PC-9 (cell line): ENCODE measurements at regions not wholly inside any gene's neighbourhood (a gene's known extent, or its start where the extent isn't known, plus 50 kb on each side); places are given as distances from the start of the nearest gene placed in this dataset.

Source experiments
- BruUV-seq: library from RNA; stranded (reverse); fragments of 400-500 nt; replicated peaks from 2 replicates; lab custom pipeline; 2021; lab: Mats Ljungman, UMichigan
- CTCF ChIA-PET: fragments of 300-600 bp; sonication (Branson Sonifier 250); formaldehyde crosslinking; loops from one replicate; lab custom pipeline; 2022; ENCODE audit warnings: antibody characterized with exemption; lab: Charles Lee
- POLR2A ChIA-PET: fragments of 300-600 bp; sonication (Branson Sonifier 250); formaldehyde crosslinking; loops from one replicate; lab custom pipeline; 2022; ENCODE audit warnings: antibody characterized with exemption; ENCODE audit not compliant: unreplicated experiment; lab: Charles Lee
- DNase-seq, 2 experiments: peaks; one replicate each; pipeline versions ENCODE4 v3.0.0 to v3.0.0-alpha.2; 2015 to 2022; ENCODE audit warnings: mixed read lengths in 1 of 2
- H2AFZ ChIP-seq: fragments of 200-600 bp; sonication (generic); 2 replicates; pipeline ENCODE4 v1.8.1; 2017; ENCODE audit warnings: antibody characterized with exemption
- H3F3A ChIP-seq: fragments of 200-600 bp; sonication (generic); 2 replicates; pipeline ENCODE4 v1.8.1; 2017; ENCODE audit warnings: antibody characterized with exemption, mild to moderate bottlenecking, low read depth; ENCODE audit not compliant: insufficient read depth
- H3K27ac ChIP-seq: fragments of 200-600 bp; sonication (generic); 2 replicates; pipeline ENCODE4 v1.6.1; 2016; ENCODE audit warnings: mixed run types
- H3K27me3 ChIP-seq: fragments of 200-600 bp; sonication (generic); 2 replicates; pipeline ENCODE4 v1.6.1; 2016; ENCODE audit warnings: low read depth, mixed run types; ENCODE audit not compliant: insufficient read depth
- H3K36me3 ChIP-seq: fragments of 200-600 bp; sonication (generic); 2 replicates; pipeline ENCODE4 v1.6.1; 2016; ENCODE audit warnings: low read depth, mixed run types
- H3K4me1 ChIP-seq: fragments of 200-600 bp; sonication (generic); replicated peaks from 2 replicates; pipeline ENCODE4 v1.6.1; 2016; ENCODE audit warnings: mixed run types; ENCODE audit not compliant: insufficient read depth
- H3K4me2 ChIP-seq: fragments of 200-600 bp; sonication (generic); 2 replicates; pipeline ENCODE4 v1.6.1; 2017; ENCODE audit warnings: mixed run types
- H3K4me3 ChIP-seq: fragments of 200-600 bp; sonication (generic); 2 replicates; pipeline ENCODE4 v1.6.1; 2016; ENCODE audit warnings: mixed run types
- H3K79me2 ChIP-seq: fragments of 200-600 bp; sonication (generic); 2 replicates; pipeline ENCODE4 v1.6.1; 2017; ENCODE audit warnings: low read depth, mixed run types
- H3K9me2 ChIP-seq: fragments of 200-600 bp; sonication (generic); 2 replicates; pipeline ENCODE4 v1.8.1; 2017; ENCODE audit warnings: mild to moderate bottlenecking; ENCODE audit not compliant: insufficient read depth
- H3K9me3 ChIP-seq: fragments of 200-600 bp; sonication (generic); 2 replicates; pipeline ENCODE4 v1.8.1; 2016; ENCODE audit warnings: low read depth; ENCODE audit not compliant: insufficient read depth
- H4K20me1 ChIP-seq: fragments of 200-600 bp; sonication (generic); 2 replicates; pipeline ENCODE4 v1.8.1; 2017; ENCODE audit not compliant: insufficient read depth
- CTCF ChIP-seq: fragments of 200-600 bp; sonication (generic); conservative IDR thresholded peaks from 2 replicates; pipeline ENCODE4 v1.6.1; 2017; ENCODE audit warnings: mixed run types, antibody characterized with exemption, mild to moderate bottlenecking, moderate library complexity
- EZH2 ChIP-seq: fragments of 200-600 bp; sonication (generic); IDR thresholded peaks from 2 replicates; pipeline ENCODE4 v1.8.0; 2017; ENCODE audit warnings: antibody characterized with exemption, low read depth
- intact Hi-C: fragments of 100-400 bp; cut with micrococcal nuclease; formaldehyde crosslinking; loops from one replicate; pipeline ENCODE4 v1.10.0; 2022; ENCODE audit not compliant: unreplicated experiment

GRCh38 chr13:64959276-64959675, 2270.9 kb downstream of the PCDH9 start:
- no peaks in the 10 kb centered on the region for H3K4me1 ChIP-seq
- H2AFZ ChIP-seq: peak overlapping the region; percentile 37; the same call in 1 of the 2 replicates
- H3K27me3 ChIP-seq: no peaks in the 10 kb centered on the region
- ChIA-PET POLR2A (no interaction called here), CTCF (no interaction called here)
- no TSS peak for BruUV-seq
- H3K27ac ChIP-seq: no peak overlapping the region
- intact Hi-C loops: no loop called here
- no peak for DNase-seq
- no peak overlapping the region for H3K4me2 ChIP-seq
- TF ChIP-seq CTCF (no peak), EZH2 (no peak)
- no peak overlapping the region for H3K4me3 ChIP-seq
- no peaks in the 10 kb centered on the region for H3K79me2 ChIP-seq
- H3K9me3 ChIP-seq: no peaks in the 10 kb centered on the region
- H3K9me2 ChIP-seq: no peaks in the 10 kb centered on the region
- no peaks in the 10 kb centered on the region for H3K36me3 ChIP-seq
- H4K20me1 ChIP-seq: no peaks in the 10 kb centered on the region
- H3F3A ChIP-seq: no peaks in the 10 kb centered on the region

- H3K4me1 ChIP-seq: no peaks in the 10 kb centered on the region
- no peak for TF ChIP-seq CTCF
- TF ChIP-seq EZH2: no peak
- no peak overlapping the region for H3K4me3 ChIP-seq
- no peaks in the 10 kb centered on the region for H3K36me3 ChIP-seq
- 0 out of 2 replicates have a peak, but pooled peaks cover 4% of the 10 kb centered on the region for H3K9me2 ChIP-seq
- H4K20me1 ChIP-seq: no peaks in the 10 kb centered on the region
- H3K9me3 ChIP-seq: no peaks in the 10 kb centered on the region
- no peaks in the 10 kb centered on the region for H3K27me3 ChIP-seq
- H3K79me2 ChIP-seq: no peaks in the 10 kb centered on the region
- POLR2A ChIA-PET: no interaction called here
- H3F3A ChIP-seq: no peaks in the 10 kb centered on the region
- H3K27ac ChIP-seq: no peak overlapping the region
- BruUV-seq: no TSS peak
- intact Hi-C loops: no loop called here
- CTCF ChIA-PET: no interaction called here
- H2AFZ ChIP-seq: no peak overlapping the region; the same call in 1 of the 2 replicates
- H3K4me2 ChIP-seq: no peak overlapping the region
- DNase-seq: no peak
Measured at GRCh38 chr13:64958106-64958505, 2272.0 kb downstream of the PCDH9 start.

GRCh38 chr13:64938660-64939059, 2291.5 kb downstream of the PCDH9 start:
- no peaks in the 10 kb centered on the region for H3K9me3 ChIP-seq
- peaks cover 3% of the 10 kb centered on the region; the same call in 1 of the 2 replicates for H3K9me2 ChIP-seq
- TF ChIP-seq CTCF: no peak
- TF ChIP-seq EZH2: no peak
- H3K79me2 ChIP-seq: no peaks in the 10 kb centered on the region
- no peak for DNase-seq
- BruUV-seq: no TSS peak
- no peak overlapping the region for H3K27ac ChIP-seq
- no peak overlapping the region; the same call in 1 of the 2 replicates for H2AFZ ChIP-seq
- H3K4me1 ChIP-seq: no peaks in the 10 kb centered on the region
- no peaks in the 10 kb centered on the region for H3F3A ChIP-seq
- no peak overlapping the region for H3K4me2 ChIP-seq
- ChIA-PET CTCF (no interaction called here), POLR2A (no interaction called here)
- no peaks in the 10 kb centered on the region for H4K20me1 ChIP-seq
- no peaks in the 10 kb centered on the region for H3K27me3 ChIP-seq
- no peaks in the 10 kb centered on the region for H3K36me3 ChIP-seq
- intact Hi-C loops: no loop called here
- H3K4me3 ChIP-seq: no peak overlapping the region
